RPMI8226 (cell line): ENCODE measurements at regions not wholly inside any gene's neighbourhood (a gene's known extent, or its start where the extent isn't known, plus 50 kb on each side); places are given as distances from the start of the nearest gene placed in this dataset.

Source experiments
- DNase-seq: peaks from one replicate; pipeline ENCODE4 v3.0.0-alpha.2; 2015

GRCh38 chr2:167411367-167411766, 523.1 kb downstream of the XIRP2 start:
- no peak for DNase-seq

GRCh38 chr2:167406558-167406957, 518.3 kb downstream of the XIRP2 start:
- DNase-seq: no peak

GRCh38 chr2:167404627-167405284, 516.5 kb downstream of the XIRP2 start:
- DNase-seq: no peak

- no peak for DNase-seq
Observed at GRCh38 chr2:167401309-167401708, 513.0 kb downstream of the XIRP2 start.

GRCh38 chr2:167400546-167400945, 512.3 kb downstream of the XIRP2 start:
- DNase-seq: no peak

GRCh38 chr2:167398873-167399272, 510.6 kb downstream of the XIRP2 start:
- no peak for DNase-seq

GRCh38 chr2:167388901-167389300, 500.6 kb downstream of the XIRP2 start:
- DNase-seq: no peak

- no peak for DNase-seq
Observed at GRCh38 chr2:167388497-167388896, 500.2 kb downstream of the XIRP2 start.

- DNase-seq: no peak
Observed at GRCh38 chr2:167386694-167387093, 498.4 kb downstream of the XIRP2 start.

GRCh38 chr2:167383610-167384194, 495.4 kb downstream of the XIRP2 start:
- DNase-seq: no peak

GRCh38 chr2:167381349-167381748, 493.1 kb downstream of the XIRP2 start:
- DNase-seq: no peak

GRCh38 chr2:167380555-167380954, 492.3 kb downstream of the XIRP2 start:
- DNase-seq: no peak

- no peak for DNase-seq
Observed at GRCh38 chr2:167380094-167380493, 491.8 kb downstream of the XIRP2 start.

- no peak for DNase-seq
Observed at GRCh38 chr2:167369083-167369482, 480.8 kb downstream of the XIRP2 start.

- DNase-seq: no peak
Observed at GRCh38 chr2:167368371-167368770, 480.1 kb downstream of the XIRP2 start.

GRCh38 chr2:167365216-167365615, 476.9 kb downstream of the XIRP2 start:
- DNase-seq: no peak

GRCh38 chr2:167361426-167361825, 473.1 kb downstream of the XIRP2 start:
- DNase-seq: no peak

- no peak for DNase-seq
Observed at GRCh38 chr2:167355821-167356220, 467.5 kb downstream of the XIRP2 start.

- no peak for DNase-seq
Observed at GRCh38 chr2:167353605-167354280, 465.5 kb downstream of the XIRP2 start.

GRCh38 chr2:167345559-167345958, 457.3 kb downstream of the XIRP2 start:
- no peak for DNase-seq

- DNase-seq: no peak
Observed at GRCh38 chr2:167342769-167343168, 454.5 kb downstream of the XIRP2 start.

- DNase-seq: no peak
Observed at GRCh38 chr2:167340322-167340721, 452.0 kb downstream of the XIRP2 start.

GRCh38 chr2:167336213-167336612, 447.9 kb downstream of the XIRP2 start:
- DNase-seq: no peak

GRCh38 chr2:167335541-167335992, 447.3 kb downstream of the XIRP2 start:
- DNase-seq: no peak
